Mesenchymal stem cell (in vitro differentiated cells and primary cell): ENCODE measurements at regions not wholly inside any gene's neighbourhood (a gene's known extent, or its start where the extent isn't known, plus 50 kb on each side); places are given as distances from the start of the nearest gene placed in this dataset.

Experiments
- DNase-seq: peaks from one replicate; pipeline ENCODE4 v3.0.0-alpha.2; 2013
- H2AFZ ChIP-seq: one replicate; pipeline ENCODE4 v1.6.1; 2013; ENCODE audit warnings: low read depth, mild to moderate bottlenecking, control low read depth, inconsistent platforms, low read length, moderate library complexity
- H2AK5ac ChIP-seq: 2 replicates; pipeline ENCODE4 v1.6.1; 2013; ENCODE audit warnings: low read length, moderate library complexity, mild to moderate bottlenecking, inconsistent platforms; ENCODE audit not compliant: severe bottlenecking
- H2BK120ac ChIP-seq: one replicate; pipeline ENCODE4 v1.6.1; 2013; ENCODE audit warnings: low read depth, mild to moderate bottlenecking, inconsistent platforms, low read length, moderate library complexity
- H2BK12ac ChIP-seq, 2 experiments: one replicate each; pipeline ENCODE4 v1.6.1; 2013; ENCODE audit warnings: inconsistent platforms in 2 of 2, low read length in 2 of 2, mild to moderate bottlenecking in 2 of 2, moderate library complexity in 2 of 2, control low read depth in 1 of 2
- H2BK15ac ChIP-seq: one replicate; pipeline ENCODE4 v1.6.1; 2013; ENCODE audit warnings: mild to moderate bottlenecking, low read depth, inconsistent platforms; ENCODE audit not compliant: poor library complexity, severe bottlenecking
- H2BK5ac ChIP-seq: 2 replicates; pipeline ENCODE4 v1.6.1; 2013; ENCODE audit warnings: low read depth, mild to moderate bottlenecking, low read length, control low read depth, inconsistent platforms; ENCODE audit not compliant: poor library complexity, severe bottlenecking
- H3K14ac ChIP-seq, 2 experiments: one replicate each; pipeline ENCODE4 v1.6.1; 2013; ENCODE audit warnings: inconsistent platforms in 2 of 2, low read length in 2 of 2, control low read depth in 1 of 2, mild to moderate bottlenecking in 1 of 2, moderate library complexity in 1 of 2
- H3K18ac ChIP-seq, 2 experiments: one replicate each; pipeline ENCODE4 v1.6.1; 2013; ENCODE audit warnings: inconsistent platforms in 2 of 2, low read length in 2 of 2, control low read depth in 1 of 2, low read depth in 1 of 2, mild to moderate bottlenecking in 1 of 2
- H3K23ac ChIP-seq, 2 experiments: one replicate each; pipeline ENCODE4 v1.6.1; 2013; ENCODE audit warnings: inconsistent platforms in 2 of 2, low read length in 2 of 2, mild to moderate bottlenecking in 2 of 2, moderate library complexity in 2 of 2, control low read depth in 1 of 2
- H3K27ac ChIP-seq: 2 replicates; pipeline ENCODE4 v1.5.1; 2013; ENCODE audit warnings: mild to moderate bottlenecking, moderate library complexity, low read length, control low read depth, inconsistent platforms; ENCODE audit not compliant: poor library complexity, severe bottlenecking
- H3K27me3 ChIP-seq, 2 experiments: 2 replicates each; pipeline versions ENCODE4 v1.6.1 to v1.7.0; 2013; ENCODE audit warnings: low read length in 2 of 2, mild to moderate bottlenecking in 2 of 2, moderate library complexity in 2 of 2, control low read depth in 1 of 2, inconsistent platforms in 1 of 2; ENCODE audit not compliant: control insufficient read depth in 1 of 2, insufficient read depth in 1 of 2
- H3K36me3 ChIP-seq, 2 experiments: 2 replicates each; pipeline versions ENCODE4 v1.6.1 to v1.7.0; 2013; ENCODE audit warnings: low read length in 2 of 2, control low read depth in 1 of 2, inconsistent platforms in 1 of 2, low read depth in 1 of 2, mild to moderate bottlenecking in 1 of 2; ENCODE audit not compliant: insufficient read depth in 2 of 2, control insufficient read depth in 1 of 2
- H3K4ac ChIP-seq, 2 experiments: one replicate each; pipeline ENCODE4 v1.6.1; 2013; ENCODE audit warnings: inconsistent platforms in 2 of 2, low read length in 2 of 2, mild to moderate bottlenecking in 2 of 2, moderate library complexity in 2 of 2, control low read depth in 1 of 2, low read depth in 1 of 2
- H3K4me1 ChIP-seq: 2 replicates; pipeline ENCODE4 v1.6.1; 2013; ENCODE audit warnings: low read depth, low read length, control low read depth; ENCODE audit not compliant: control insufficient read depth, insufficient read depth
- H3K4me2 ChIP-seq: 2 replicates; pipeline ENCODE4 v1.6.1; 2013; ENCODE audit warnings: low read length, mild to moderate bottlenecking, inconsistent platforms; ENCODE audit not compliant: poor library complexity, severe bottlenecking
- H3K4me3 ChIP-seq, 2 experiments: 2 replicates each; pipeline versions ENCODE4 v1.5.1 to v1.7.0; 2013; ENCODE audit warnings: low read length in 2 of 2, mild to moderate bottlenecking in 2 of 2, control low read depth in 1 of 2, low read depth in 1 of 2; ENCODE audit not compliant: insufficient read depth in 1 of 2
- H3K79me1 ChIP-seq: replicated peaks from 2 replicates; pipeline ENCODE4 v1.6.1; 2013; ENCODE audit warnings: mild to moderate bottlenecking, control low read depth, low read length, inconsistent platforms; ENCODE audit not compliant: poor library complexity, severe bottlenecking
- H3K9ac ChIP-seq: 2 replicates; pipeline ENCODE4 v1.7.0; 2013; ENCODE audit warnings: mild to moderate bottlenecking, low read length, moderate library complexity
- H3K9me3 ChIP-seq: 2 replicates; pipeline ENCODE4 v1.7.0; 2013; ENCODE audit warnings: mild to moderate bottlenecking, low read length; ENCODE audit not compliant: control insufficient read depth
- H4K8ac ChIP-seq: one replicate; pipeline ENCODE4 v1.6.1; 2013; ENCODE audit warnings: inconsistent platforms, mild to moderate bottlenecking, low read length, moderate library complexity
- H4K91ac ChIP-seq: one replicate; pipeline ENCODE4 v1.6.1; 2013; ENCODE audit warnings: mild to moderate bottlenecking, low read length, inconsistent platforms
- WGBS: methylation state at CpG from one replicate; pipeline ENCODE4 v1.1.7; 2013; ENCODE audit warnings: mixed read lengths; 5-methylcytosine and 5-hydroxymethylcytosine counted together

DNA sequence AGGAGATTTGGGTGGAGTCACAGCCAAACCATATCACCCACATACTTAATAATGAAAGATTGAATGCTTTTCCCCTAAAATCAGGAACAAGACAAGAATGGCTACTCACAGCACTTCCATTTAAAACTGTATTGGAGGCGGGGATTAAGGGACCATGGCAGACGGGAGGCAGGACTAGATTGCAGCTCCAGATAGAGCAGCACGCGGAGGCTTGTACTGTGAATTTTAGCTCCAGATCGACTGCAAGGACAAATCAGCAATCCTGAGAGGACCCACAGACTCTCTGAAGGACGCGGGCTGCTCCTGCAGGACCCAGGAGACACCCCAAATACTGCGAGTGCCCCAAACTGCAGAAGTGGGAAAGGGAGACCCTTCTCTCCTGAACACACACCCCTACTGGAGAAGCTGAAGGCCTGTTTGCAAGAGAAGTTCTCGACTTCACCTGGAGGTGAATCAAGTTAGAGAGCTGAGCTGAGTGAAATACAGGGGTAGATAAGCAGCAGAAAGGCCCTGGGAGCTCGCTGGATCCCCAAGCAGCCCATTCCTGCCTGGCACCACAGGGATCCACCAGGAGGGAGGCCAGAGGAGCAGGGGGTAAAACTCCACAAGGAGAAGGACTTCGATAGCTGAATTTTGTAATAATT, 207.4 kb upstream of the INTU start:
- H3K9ac ChIP-seq: no peak overlapping the region
- 89% methylated on average over 11 of the region's 11 CpGs for WGBS
- H3K27me3 ChIP-seq: no peaks in the 10 kb centered on the region

DNA sequence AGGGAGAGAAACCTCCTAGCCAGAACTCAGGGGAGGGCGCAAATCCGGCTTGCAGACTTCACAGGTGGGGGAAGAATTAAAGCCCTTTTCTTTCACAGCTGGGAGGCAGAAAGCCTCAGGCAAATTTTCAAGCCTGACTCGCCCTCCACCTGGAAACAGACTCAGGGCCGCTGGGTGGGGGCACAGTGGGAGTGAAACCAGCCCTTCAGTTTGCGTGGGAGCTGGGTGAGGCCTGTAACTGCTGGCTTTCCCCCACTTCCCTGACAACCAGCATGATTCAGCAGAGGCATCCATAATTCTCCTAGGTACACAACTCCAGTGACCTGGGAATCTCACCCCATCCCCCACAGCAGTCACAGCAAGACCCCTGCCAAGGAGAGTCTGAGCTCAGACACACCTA, 206.9 kb upstream of the INTU start:
- no peak overlapping the region for H2BK12ac ChIP-seq
- no peak overlapping the region for H3K4ac ChIP-seq
- no peak for DNase-seq
- H2AK5ac ChIP-seq: no peak overlapping the region
- no peak overlapping the region for H4K8ac ChIP-seq
- no peak overlapping the region for H3K18ac ChIP-seq
- H2BK5ac ChIP-seq: no peak overlapping the region
- H3K79me1 ChIP-seq: no peaks in the 10 kb centered on the region
- no peaks in the 10 kb centered on the region for H3K4me1 ChIP-seq
- H3K14ac ChIP-seq: no peak overlapping the region
- no peak overlapping the region for H3K9ac ChIP-seq
- H3K9me3 ChIP-seq: no peaks in the 10 kb centered on the region
- H2BK15ac ChIP-seq: no peak overlapping the region
- H3K23ac ChIP-seq: no peak overlapping the region
- no peak overlapping the region for H3K27ac ChIP-seq
- no peak overlapping the region for H3K4me2 ChIP-seq
- H3K4me3 ChIP-seq: no peak overlapping the region
- 87% methylated on average over 5 of the region's 5 CpGs for WGBS
- no peaks in the 10 kb centered on the region for H3K27me3 ChIP-seq
- H4K91ac ChIP-seq: no peak overlapping the region
- H2BK120ac ChIP-seq: no peak overlapping the region
- H2AFZ ChIP-seq: no peak overlapping the region
- H3K36me3 ChIP-seq: no peaks in the 10 kb centered on the region

More for the DNA sequence above, 207.4 kb upstream of the INTU start:
- Histone ChIP-seq H2BK15ac (no peak overlapping the region), H2BK12ac (no peak overlapping the region), H4K91ac (no peak overlapping the region), H3K23ac (no peak overlapping the region), H3K79me1 (no peaks in the 10 kb centered on the region), H2BK5ac (no peak overlapping the region), H3K27ac (no peak overlapping the region), H3K14ac (no peak overlapping the region), H3K4me2 (no peak overlapping the region), H2BK120ac (no peak overlapping the region), H3K4me3 (no peak overlapping the region), H4K8ac (no peak overlapping the region), H3K18ac (no peak overlapping the region), H3K9me3 (no peaks in the 10 kb centered on the region), H2AK5ac (no peak overlapping the region), H3K4me1 (no peaks in the 10 kb centered on the region), H3K4ac (no peak overlapping the region), H2AFZ (no peak overlapping the region), H3K36me3 (no peaks in the 10 kb centered on the region)
- no peak for DNase-seq

DNA sequence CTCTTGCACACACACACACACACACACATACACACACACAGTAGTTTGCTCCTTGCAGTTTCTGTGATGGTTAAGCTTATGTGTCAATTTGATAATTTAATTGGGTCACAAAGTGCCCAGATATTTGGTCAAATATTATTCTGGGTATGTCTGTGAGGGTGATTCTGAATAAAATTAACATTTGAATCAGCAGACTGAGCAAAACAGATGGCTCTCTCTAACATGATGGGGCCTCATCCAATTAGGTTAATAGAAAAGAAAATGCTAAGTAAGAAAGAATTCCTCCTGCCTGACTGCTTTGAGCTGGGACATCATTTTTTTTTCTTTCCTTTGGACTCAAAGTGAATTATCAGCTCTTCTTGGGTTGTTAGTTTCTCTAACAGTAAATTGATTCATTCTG, 191.2 kb upstream of the INTU start:
- no peak overlapping the region for H4K8ac ChIP-seq

DNA sequence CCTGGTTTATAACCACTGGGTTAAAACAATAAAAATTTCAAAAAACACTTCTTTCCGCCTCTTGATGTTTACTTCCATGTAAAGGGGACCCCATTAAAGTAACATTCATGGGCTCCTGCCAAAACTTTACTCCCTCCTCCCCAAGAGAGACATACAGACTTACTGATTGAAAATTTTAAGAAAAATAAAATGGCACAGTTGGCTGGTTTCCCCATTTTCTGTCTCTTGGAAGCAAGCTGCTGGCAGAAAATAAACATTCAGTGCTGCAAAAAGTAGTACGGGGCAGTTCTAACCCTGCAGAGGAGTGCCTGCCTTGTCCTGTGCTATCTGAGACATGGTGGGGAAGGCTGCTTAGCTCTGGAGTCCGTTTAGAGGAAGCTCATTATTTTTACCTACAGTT, 187.3 kb upstream of the INTU start:
- no peak overlapping the region for H3K18ac ChIP-seq
- H3K79me1 ChIP-seq: no peaks in the 10 kb centered on the region
- no peak overlapping the region for H2AK5ac ChIP-seq
- 75% methylated on average over 3 of the region's 3 CpGs for WGBS
- H2BK12ac ChIP-seq: no peak overlapping the region
- H3K9me3 ChIP-seq: no peaks in the 10 kb centered on the region
- H2BK5ac ChIP-seq: no peak overlapping the region
- H3K4me1 ChIP-seq: no peaks in the 10 kb centered on the region
- no peak overlapping the region for H3K14ac ChIP-seq
- H3K4me2 ChIP-seq: no peak overlapping the region
- no peak overlapping the region for H3K9ac ChIP-seq
- no peak overlapping the region for H2BK15ac ChIP-seq
- H3K4me3 ChIP-seq: no peak overlapping the region
- H3K23ac ChIP-seq: no peak overlapping the region
- no peak overlapping the region for H2AFZ ChIP-seq
- DNase-seq: no peak
- H4K91ac ChIP-seq: no peak overlapping the region
- H3K27ac ChIP-seq: no peak overlapping the region
- H4K8ac ChIP-seq: no peak overlapping the region
- H3K27me3 ChIP-seq: no peaks in the 10 kb centered on the region
- no peak overlapping the region for H3K4ac ChIP-seq
- H2BK120ac ChIP-seq: no peak overlapping the region
- H3K36me3 ChIP-seq: no peaks in the 10 kb centered on the region

More for the DNA sequence above, 191.2 kb upstream of the INTU start:
- Histone ChIP-seq H3K23ac (no peak overlapping the region), H3K4me2 (no peak overlapping the region), H2BK15ac (no peak overlapping the region), H3K4ac (no peak overlapping the region), H3K27me3 (no peaks in the 10 kb centered on the region), H2AK5ac (no peak overlapping the region), H2AFZ (no peak overlapping the region), H2BK12ac (no peak overlapping the region), H3K27ac (no peak overlapping the region), H3K18ac (no peak overlapping the region), H3K79me1 (no peaks in the 10 kb centered on the region), H3K36me3 (no peaks in the 10 kb centered on the region), H3K4me1 (no peaks in the 10 kb centered on the region), H3K4me3 (no peak overlapping the region), H3K9me3 (no peaks in the 10 kb centered on the region), H2BK5ac (no peak overlapping the region), H3K14ac (no peak overlapping the region), H2BK120ac (no peak overlapping the region), H4K91ac (no peak overlapping the region), H3K9ac (no peak overlapping the region)
- no peak for DNase-seq
